HG02973 (cell line): ENCODE measurements at regions not wholly inside any gene's neighbourhood (a gene's known extent, or its start where the extent isn't known, plus 50 kb on each side); places are given as distances from the start of the nearest gene placed in this dataset.
"Not testable (repeated sequence)": the region's sequence is repeated elsewhere in the genome, so short reads cannot be mapped to it uniquely, and the experiment has no call there.

ENCODE experiments used
- ATAC-seq: cut with Tn5 transposase; IDR thresholded peaks from one replicate; pipeline ENCODE4 v1.9.1; 2021; ENCODE audit warnings: moderate library complexity; ENCODE audit not compliant: unreplicated experiment

- ATAC-seq = no peak
Measured at GRCh38 chr5:165410476-165410875, 1905.1 kb downstream of the MAT2B start.

- not testable (repeated sequence) for ATAC-seq
Measured at GRCh38 chr5:165411532-165411931, 1906.1 kb downstream of the MAT2B start.

- ATAC-seq = no peak
Measured at GRCh38 chr5:165420493-165420892, 1915.1 kb downstream of the MAT2B start.

GRCh38 chr5:165423697-165424299, 1918.4 kb downstream of the MAT2B start:
- ATAC-seq = no peak

- no peak for ATAC-seq
Measured at GRCh38 chr5:165425594-165425993, 1920.2 kb downstream of the MAT2B start.

- no peak for ATAC-seq
Measured at GRCh38 chr5:165448753-165449152, 1943.3 kb downstream of the MAT2B start.

GRCh38 chr5:165457859-165458481, 1952.6 kb downstream of the MAT2B start:
- ATAC-seq = no peak

- no peak for ATAC-seq
Measured at GRCh38 chr5:165459232-165459631, 1953.8 kb downstream of the MAT2B start.

- no peak for ATAC-seq
Measured at GRCh38 chr5:165460911-165461310, 1955.5 kb downstream of the MAT2B start.

GRCh38 chr5:165477546-165477945, 1972.1 kb downstream of the MAT2B start:
- ATAC-seq = no peak

GRCh38 chr5:165495829-165496380, 1990.5 kb downstream of the MAT2B start:
- no peak for ATAC-seq

- ATAC-seq = no peak
Measured at GRCh38 chr5:165497707-165498106, 1992.3 kb downstream of the MAT2B start.

GRCh38 chr5:165502893-165503691, 1997.7 kb downstream of the MAT2B start:
- ATAC-seq = no peak

- no peak for ATAC-seq
Measured at GRCh38 chr5:165504674-165505073, 1999.3 kb downstream of the MAT2B start.

- ATAC-seq = no peak
Measured at GRCh38 chr5:165508286-165508685, 2002.9 kb downstream of the MAT2B start.

GRCh38 chr5:165508861-165509260, 2003.4 kb downstream of the MAT2B start:
- no peak for ATAC-seq

GRCh38 chr5:165521816-165522610, 2016.6 kb downstream of the MAT2B start:
- no peak for ATAC-seq

- ATAC-seq = no peak
Measured at GRCh38 chr5:165525271-165525670, 2019.9 kb downstream of the MAT2B start.

- no peak for ATAC-seq
Measured at GRCh38 chr5:165526357-165526756, 2020.9 kb downstream of the MAT2B start.

- ATAC-seq = no peak
Measured at GRCh38 chr5:165527577-165527976, 2022.2 kb downstream of the MAT2B start.

GRCh38 chr5:165538065-165538464, 2032.6 kb downstream of the MAT2B start:
- no peak for ATAC-seq
